ENCODE measurements at regions not wholly inside any gene's neighbourhood (a gene's known extent, or its start where the extent isn't known, plus 50 kb on each side); places are given as distances from the start of the nearest gene placed in this dataset.

- Histone ChIP-seq H3K27me3 (ENCODE audit: control insufficient read depth, low read length) (peaks cover 2% of the 10 kb centered on the region; the same call in 1 of the 2 replicates), H3K4me3 (ENCODE audit: low read length) (no peak overlapping the region), H3K9me3 (ENCODE audit: control insufficient read depth, insufficient read depth, low read length) (no peaks in the 10 kb centered on the region), H4K20me1 (ENCODE audit: control insufficient read depth, insufficient read depth, low read depth, low read length) (no peaks in the 10 kb centered on the region), H3K36me3 (ENCODE audit: control insufficient read depth, low read length) (no peaks in the 10 kb centered on the region), H3K27ac (ENCODE audit: low read depth, low read length) (no peak overlapping the region), H3K4me2 (ENCODE audit: low read length) (no peak overlapping the region), H3K9me2 (replicated peaks; ENCODE audit: control insufficient read depth, low read length) (no peaks in the 10 kb centered on the region), H3K79me2 (ENCODE audit: control insufficient read depth, low read length) (no peaks in the 10 kb centered on the region), H3F3A (ENCODE audit: control insufficient read depth, insufficient read depth) (no peaks in the 10 kb centered on the region), H3K4me1 (ENCODE audit: control insufficient read depth, low read length) (no peaks in the 10 kb centered on the region)
- no peak for TF ChIP-seq CTCF (IDR thresholded peaks at IDR 0.05; ENCODE audit: low read depth, low read length, poor library complexity, severe bottlenecking)
- TF ChIP-seq EZH2phosphoT487 (IDR thresholded peaks at IDR 0.05; ENCODE audit: borderline replicate concordance, low read length): no peak
These were observed 123.8 kb upstream of the MLN start for GRCh38 chr6:33927616-33928015.

- no peak overlapping the region for H3K4me2 ChIP-seq (ENCODE audit: low read length)
- no peak for TF ChIP-seq CTCF (IDR thresholded peaks at IDR 0.05; ENCODE audit: low read depth, low read length, poor library complexity, severe bottlenecking)
- no peak for TF ChIP-seq EZH2phosphoT487 (IDR thresholded peaks at IDR 0.05; ENCODE audit: borderline replicate concordance, low read length)
- no peaks in the 10 kb centered on the region for H3F3A ChIP-seq (ENCODE audit: control insufficient read depth, insufficient read depth)
- H3K9me3 ChIP-seq (ENCODE audit: control insufficient read depth, insufficient read depth, low read length): no peaks in the 10 kb centered on the region
- no peaks in the 10 kb centered on the region for H3K4me1 ChIP-seq (ENCODE audit: control insufficient read depth, low read length)
- no peaks in the 10 kb centered on the region for H3K79me2 ChIP-seq (ENCODE audit: control insufficient read depth, low read length)
- H3K9me2 ChIP-seq (replicated peaks; ENCODE audit: control insufficient read depth, low read length): no peaks in the 10 kb centered on the region
- no peak overlapping the region for H3K4me3 ChIP-seq (ENCODE audit: low read length)
- no peaks in the 10 kb centered on the region for H3K36me3 ChIP-seq (ENCODE audit: control insufficient read depth, low read length)
- no peaks in the 10 kb centered on the region for H4K20me1 ChIP-seq (ENCODE audit: control insufficient read depth, insufficient read depth, low read depth, low read length)
- H3K27me3 ChIP-seq (ENCODE audit: control insufficient read depth, low read length): peaks cover 2% of the 10 kb centered on the region; the same call in 1 of the 2 replicates
- no peak overlapping the region for H3K27ac ChIP-seq (ENCODE audit: low read depth, low read length)
These were observed 123.3 kb upstream of the MLN start for GRCh38 chr6:33927112-33927511.

DNA sequence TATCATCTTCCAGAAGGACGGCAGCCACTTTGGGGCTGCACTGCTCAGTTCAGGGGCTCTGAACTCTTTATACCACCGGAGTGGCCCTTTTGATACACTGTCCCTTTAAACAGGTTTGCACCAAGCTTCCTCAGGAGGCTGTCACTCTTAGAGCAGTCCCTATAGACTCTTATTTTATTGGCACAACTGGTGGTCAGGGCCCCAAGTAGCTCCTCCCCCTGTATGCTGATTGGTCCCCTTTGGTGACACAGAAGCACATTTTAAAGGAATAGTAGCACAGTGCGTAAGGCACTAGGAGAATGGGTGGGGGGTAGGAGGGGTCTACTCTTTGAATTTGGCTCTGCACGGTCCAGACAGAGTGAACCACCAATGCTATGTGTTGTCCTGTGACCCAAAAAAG, 122.6 kb upstream of the MLN start:
- no peaks in the 10 kb centered on the region for H4K20me1 ChIP-seq (ENCODE audit: control insufficient read depth, insufficient read depth, low read depth, low read length)
- no peak overlapping the region for H3K4me2 ChIP-seq (ENCODE audit: low read length)
- H3K9me2 ChIP-seq (replicated peaks; ENCODE audit: control insufficient read depth, low read length): no peaks in the 10 kb centered on the region
- H3K4me1 ChIP-seq (ENCODE audit: control insufficient read depth, low read length): no peaks in the 10 kb centered on the region
- H3K79me2 ChIP-seq (ENCODE audit: control insufficient read depth, low read length): no peaks in the 10 kb centered on the region
- peaks cover 2% of the 10 kb centered on the region; the same call in 1 of the 2 replicates for H3K27me3 ChIP-seq (ENCODE audit: control insufficient read depth, low read length)
- H3K27ac ChIP-seq (ENCODE audit: low read depth, low read length): no peak overlapping the region
- no peak for TF ChIP-seq CTCF (IDR thresholded peaks at IDR 0.05; ENCODE audit: low read depth, low read length, poor library complexity, severe bottlenecking)
- no peak for TF ChIP-seq EZH2phosphoT487 (IDR thresholded peaks at IDR 0.05; ENCODE audit: borderline replicate concordance, low read length)
- no peaks in the 10 kb centered on the region for H3F3A ChIP-seq (ENCODE audit: control insufficient read depth, insufficient read depth)
- no peaks in the 10 kb centered on the region for H3K36me3 ChIP-seq (ENCODE audit: control insufficient read depth, low read length)
- no peak overlapping the region for H3K4me3 ChIP-seq (ENCODE audit: low read length)
- no peaks in the 10 kb centered on the region for H3K9me3 ChIP-seq (ENCODE audit: control insufficient read depth, insufficient read depth, low read length)
